Astrocyte (in vitro differentiated cells and primary cell): ENCODE measurements at regions not wholly inside any gene's neighbourhood (a gene's known extent, or its start where the extent isn't known, plus 50 kb on each side); places are given as distances from the start of the nearest gene placed in this dataset.

Experiments
- DNase-seq: peaks from one replicate; pipeline ENCODE4 v3.0.0-alpha.2; 2010; ENCODE audit warnings: low read depth
- FAIRE-seq: peaks from 2 replicates; lab custom pipeline; 2011; peaks lifted over from hg19 to GRCh38; lab: Jason Lieb, UNC
- H2AFZ ChIP-seq: 2 replicates; pipeline ENCODE4 v1.6.0; 2012; ENCODE audit warnings: low read depth, low read length, inconsistent platforms
- H3K27ac ChIP-seq: 2 replicates; pipeline ENCODE4 v1.5.1; 2011; ENCODE audit warnings: low read depth, low read length, inconsistent platforms
- H3K27me3 ChIP-seq: 2 replicates; pipeline ENCODE4 v1.6.0; 2011; ENCODE audit warnings: low read length, inconsistent platforms; ENCODE audit not compliant: insufficient read depth
- H3K36me3 ChIP-seq: 2 replicates; pipeline ENCODE4 v1.5.1; 2011; ENCODE audit warnings: low read length, inconsistent platforms; ENCODE audit not compliant: insufficient read depth
- H3K4me1 ChIP-seq: 2 replicates; pipeline ENCODE4 v1.5.1; 2011; ENCODE audit warnings: low read length, inconsistent platforms; ENCODE audit not compliant: insufficient read depth
- H3K4me2 ChIP-seq: 2 replicates; pipeline ENCODE4 v1.6.0; 2012; ENCODE audit warnings: low read length, inconsistent platforms
- H3K4me3 ChIP-seq: 2 replicates; pipeline ENCODE4 v1.5.1; 2011; ENCODE audit warnings: low read depth, mild to moderate bottlenecking, low read length, inconsistent platforms; ENCODE audit not compliant: insufficient read depth
- H3K79me2 ChIP-seq: 2 replicates; pipeline ENCODE4 v1.6.0; 2012; ENCODE audit warnings: mild to moderate bottlenecking, low read length, inconsistent platforms; ENCODE audit not compliant: insufficient read depth
- H3K9ac ChIP-seq: 2 replicates; pipeline ENCODE4 v1.6.0; 2012; ENCODE audit warnings: mild to moderate bottlenecking, low read length, inconsistent platforms
- H3K9me3 ChIP-seq: 2 replicates; pipeline ENCODE4 v1.5.1; 2012; ENCODE audit warnings: low read depth, mild to moderate bottlenecking, low read length, inconsistent platforms; ENCODE audit not compliant: insufficient read depth
- H4K20me1 ChIP-seq: 2 replicates; pipeline ENCODE4 v1.6.0; 2012; ENCODE audit warnings: low read length, inconsistent platforms; ENCODE audit not compliant: insufficient read depth
- H3K27ac Mint-ChIP-seq: one replicate; pipeline ENCODE4 v1.8.0; 2021; ENCODE audit warnings: mild to moderate bottlenecking, mixed read lengths; ENCODE audit not compliant: unreplicated experiment
- H3K27me3 Mint-ChIP-seq: one replicate; pipeline ENCODE4 v1.8.0; 2021; ENCODE audit warnings: low read depth, mixed read lengths; ENCODE audit not compliant: unreplicated experiment
- H3K36me3 Mint-ChIP-seq: one replicate; pipeline ENCODE4 v1.8.0; 2021; ENCODE audit warnings: low read depth, mixed read lengths; ENCODE audit not compliant: unreplicated experiment
- H3K4me1 Mint-ChIP-seq: one replicate; pipeline ENCODE4 v1.8.0; 2021; ENCODE audit warnings: low read depth, mixed read lengths; ENCODE audit not compliant: unreplicated experiment
- H3K4me3 Mint-ChIP-seq: one replicate; pipeline ENCODE4 v1.8.0; 2021; ENCODE audit warnings: mild to moderate bottlenecking, moderate library complexity, mixed read lengths; ENCODE audit not compliant: unreplicated experiment
- H3K9me3 Mint-ChIP-seq: one replicate; pipeline ENCODE4 v1.8.0; 2021; ENCODE audit warnings: mild to moderate bottlenecking, mixed read lengths; ENCODE audit not compliant: unreplicated experiment
- CTCF ChIP-seq: IDR thresholded peaks from 2 replicates; pipeline ENCODE4 v1.5.1; 2011; ENCODE audit warnings: low read depth, mild to moderate bottlenecking, inconsistent platforms, low read length, moderate library complexity; ENCODE audit not compliant: insufficient read depth
- EZH2 ChIP-seq: IDR thresholded peaks from 2 replicates; pipeline ENCODE4 v1.6.1; 2012; ENCODE audit warnings: mild to moderate bottlenecking, low read length, inconsistent platforms; ENCODE audit not compliant: insufficient read depth

DNA sequence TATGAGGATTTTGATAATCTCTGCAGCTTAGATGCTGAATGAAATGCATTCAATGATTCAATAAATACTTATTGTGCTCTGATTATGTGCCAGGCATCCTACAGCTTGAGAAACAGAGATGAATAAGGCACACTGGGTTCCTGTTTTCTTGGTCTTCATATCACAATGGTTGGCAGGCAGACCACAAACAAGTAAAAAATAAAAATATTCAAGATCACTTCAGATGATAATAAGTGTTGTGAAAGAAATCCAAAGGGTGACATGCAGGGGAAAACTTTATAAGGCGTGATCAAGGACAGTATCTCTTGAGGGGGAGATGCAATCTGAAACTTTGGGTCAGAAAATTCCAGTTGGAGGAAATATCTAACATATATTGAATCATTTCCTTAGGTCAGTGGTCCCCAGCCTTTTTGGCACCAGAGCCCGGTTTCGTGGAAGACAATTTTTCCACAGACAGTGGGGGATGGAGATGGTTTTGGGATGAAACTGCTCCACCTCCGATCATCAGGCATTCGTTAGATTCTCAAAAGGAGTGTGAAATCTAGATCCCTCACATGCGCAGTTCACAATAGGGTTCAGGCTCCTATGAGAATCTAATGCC, 73.7 kb upstream of the RAP1B start:
- Histone ChIP-seq H4K20me1 (no peaks in the 10 kb centered on the region), H3K36me3 (no peaks in the 10 kb centered on the region), H3K9ac (no peak overlapping the region), H3K27ac (no peak overlapping the region), H3K4me3 (no peak overlapping the region), H3K79me2 (no peaks in the 10 kb centered on the region), H3K9me3 (no peaks in the 10 kb centered on the region), H3K4me1 (peaks cover 4% of the 10 kb centered on the region), H3K27me3 (no peaks in the 10 kb centered on the region), H3K4me2 (peak overlapping the region; percentile 36), H2AFZ (peak overlapping the region; percentile 53)
- H3K9me3 Mint-ChIP-seq = peaks cover 4% of the 10 kb centered on the region
- H3K4me3 Mint-ChIP-seq = no peak overlapping the region
- TF ChIP-seq CTCF = no peak
- no peak for TF ChIP-seq EZH2
- H3K36me3 Mint-ChIP-seq = no peaks in the 10 kb centered on the region
- DNase-seq (no peak), FAIRE-seq (no peak)
- no peaks in the 10 kb centered on the region for H3K4me1 Mint-ChIP-seq
- no peak overlapping the region for H3K27ac Mint-ChIP-seq
- H3K27me3 Mint-ChIP-seq = no peaks in the 10 kb centered on the region

DNA sequence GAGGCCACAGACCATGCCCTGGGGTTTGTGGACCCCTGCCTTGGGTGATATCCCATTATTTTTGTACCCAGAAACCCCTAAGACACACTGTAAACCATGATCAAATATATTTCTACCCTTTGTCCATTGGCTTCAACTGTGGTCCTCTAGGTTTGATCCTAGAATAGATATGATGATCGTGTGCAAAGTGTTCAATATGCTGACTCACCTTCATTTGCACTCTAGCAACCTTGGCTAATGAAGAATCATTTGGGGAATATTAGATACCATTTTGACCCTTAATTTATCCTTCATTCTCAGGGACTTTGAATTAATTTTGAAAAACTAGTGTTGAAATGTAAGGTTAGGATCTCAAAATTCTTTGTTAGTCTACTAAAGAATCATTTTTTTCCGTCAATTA, 73.1 kb upstream of the RAP1B start:
- Histone ChIP-seq H3K4me1 (peaks cover 4% of the 10 kb centered on the region), H3K9ac (no peak overlapping the region), H3K27ac (no peak overlapping the region), H3K36me3 (no peaks in the 10 kb centered on the region), H3K9me3 (no peaks in the 10 kb centered on the region), H2AFZ (peak overlapping the region; percentile 53), H3K4me2 (peak overlapping the region; percentile 36), H4K20me1 (no peaks in the 10 kb centered on the region), H3K4me3 (no peak overlapping the region), H3K79me2 (no peaks in the 10 kb centered on the region), H3K27me3 (no peaks in the 10 kb centered on the region)
- Mint-ChIP-seq H3K36me3 (no peaks in the 10 kb centered on the region), H3K4me1 (no peaks in the 10 kb centered on the region), H3K27me3 (no peaks in the 10 kb centered on the region), H3K4me3 (no peak overlapping the region), H3K9me3 (peaks cover 4% of the 10 kb centered on the region), H3K27ac (no peak overlapping the region)
- DNase-seq (no peak), FAIRE-seq (no peak)
- TF ChIP-seq CTCF (no peak), EZH2 (no peak)
